G401 (cell line): ENCODE measurements at regions not wholly inside any gene's neighbourhood (a gene's known extent, or its start where the extent isn't known, plus 50 kb on each side); places are given as distances from the start of the nearest gene placed in this dataset.
"Not testable (repeated sequence)": the region's sequence is repeated elsewhere in the genome, so short reads cannot be mapped to it uniquely, and the experiment has no call there.

ENCODE experiments used
- DNase-seq: peaks from one replicate; pipeline ENCODE4 v3.0.0-alpha.2; 2015; ENCODE audit warnings: low spot score
- in situ Hi-C: cut with HindIII; loops from 2 replicates; pipeline ENCODE4 v1.10.0; 2016; ENCODE audit warnings: low sequenced_read_pairs, mixed read lengths

DNA sequence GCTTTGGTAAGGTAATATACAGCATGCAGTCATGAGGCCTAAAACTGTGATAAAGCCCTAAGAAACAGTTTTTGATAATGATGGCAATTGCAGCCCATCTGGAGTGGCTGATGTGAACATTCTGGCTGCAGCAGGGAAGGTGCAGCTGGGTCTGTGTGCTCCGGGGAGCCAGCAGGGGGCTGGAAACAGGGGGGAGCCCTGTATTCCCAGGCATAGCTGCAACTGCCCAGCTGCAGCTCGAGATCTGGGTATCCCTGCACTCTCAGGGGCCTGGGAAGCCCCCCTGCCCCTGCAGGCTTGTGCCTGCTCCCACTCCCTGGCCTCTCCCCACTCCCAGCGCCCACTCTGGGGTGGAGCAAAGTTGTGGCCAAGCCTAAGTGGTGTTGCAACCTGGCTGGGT is 95.6 kb downstream of the RRAGB start:
- in situ Hi-C loops: no loop called here
- no peak for DNase-seq

DNA sequence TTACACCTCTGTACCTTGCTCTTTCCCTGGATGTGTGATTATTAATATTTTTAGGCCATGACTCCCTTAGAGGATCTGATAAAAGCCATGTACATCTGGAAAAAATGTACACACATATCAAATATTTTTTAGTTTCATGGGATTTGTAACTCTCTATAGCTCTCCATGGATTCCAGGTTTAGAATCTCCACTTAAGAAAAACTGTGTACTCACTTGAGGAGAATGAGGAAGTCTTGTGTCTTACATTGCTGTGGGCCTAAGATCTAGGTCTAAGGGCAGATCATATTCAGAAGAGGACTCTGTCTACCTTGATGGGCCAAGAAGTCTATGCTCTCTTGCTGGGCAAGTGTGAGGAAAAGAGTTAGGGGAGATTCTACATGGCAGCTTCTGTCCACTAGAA is 98.0 kb downstream of the RRAGB start:
- DNase-seq: no peak
- in situ Hi-C loops: no loop called here

DNA sequence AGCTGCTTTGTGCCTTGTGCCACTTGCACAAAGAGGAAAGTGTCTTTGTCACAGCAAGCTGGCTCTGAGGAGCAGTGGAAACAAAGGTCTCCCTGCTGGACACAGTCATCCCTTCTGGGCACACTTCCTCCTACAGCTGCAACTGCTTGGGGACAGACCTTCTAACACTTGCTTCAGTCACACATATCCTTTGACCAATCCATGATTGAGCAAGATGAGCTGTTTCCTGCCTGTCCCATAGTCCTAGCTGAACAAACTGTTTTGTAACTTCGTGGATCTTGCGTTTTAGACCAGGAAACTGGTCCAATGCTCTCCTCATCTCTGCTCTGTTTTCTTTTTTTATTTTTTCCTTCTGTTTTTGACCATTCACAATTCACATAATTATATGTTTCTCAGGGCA is 98.5 kb downstream of the RRAGB start:
- DNase-seq: no peak
- in situ Hi-C loops: no loop called here

DNA sequence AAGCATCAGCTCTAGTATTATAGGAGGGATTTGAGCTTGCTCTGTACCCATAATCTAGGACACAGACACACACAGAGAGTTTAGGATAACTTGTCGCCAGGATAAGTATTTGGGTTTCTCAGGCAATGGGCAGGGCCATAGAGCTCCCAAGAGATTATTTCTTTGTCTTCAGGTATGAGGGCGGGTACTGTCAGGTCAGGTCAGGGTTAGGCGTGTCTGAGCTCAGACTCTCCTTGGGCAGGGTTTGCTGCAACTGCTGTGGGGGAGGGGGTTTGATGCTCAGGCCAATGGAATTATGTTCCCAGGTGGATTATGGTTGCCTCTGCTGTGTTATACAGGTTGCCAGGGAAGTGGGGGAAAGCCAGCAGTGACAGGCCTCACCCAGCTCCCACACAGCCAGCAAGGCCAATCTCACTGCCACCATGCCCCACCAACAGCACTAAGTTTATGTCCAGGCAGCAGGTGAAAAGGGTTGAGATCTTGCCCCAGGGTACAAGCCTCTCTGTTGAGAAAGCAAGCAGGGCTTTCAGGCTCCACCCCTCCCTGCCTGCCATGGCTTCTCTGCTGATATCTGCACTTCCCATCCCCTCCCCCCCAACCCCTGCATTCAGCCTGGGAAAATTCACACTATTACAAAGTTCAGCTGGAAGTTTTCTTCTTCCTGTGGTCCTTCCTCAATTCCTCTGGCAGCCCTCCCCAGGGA is 101.3 kb downstream of the RRAGB start:
- DNase-seq: no peak
- in situ Hi-C loops: no loop called here

DNA sequence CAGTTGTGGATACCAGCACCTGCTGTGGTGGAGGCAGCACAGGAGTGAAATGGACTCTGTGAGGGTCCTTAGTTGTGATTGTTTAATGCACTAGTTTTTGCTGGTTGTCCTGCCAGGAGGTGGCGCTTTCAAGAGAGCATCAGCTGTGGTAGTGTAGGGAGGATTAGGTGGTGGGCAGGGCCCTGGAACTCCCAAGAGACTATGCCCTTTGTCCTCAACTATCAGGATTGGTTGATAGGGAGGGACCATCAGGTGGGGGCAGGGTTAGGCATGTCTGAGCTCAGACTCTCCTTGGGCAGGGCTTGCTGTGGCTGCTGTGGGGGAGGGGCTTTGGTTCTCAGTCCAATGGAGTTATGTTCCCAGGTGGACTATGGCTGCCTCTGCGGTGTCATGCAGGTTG is 121.9 kb downstream of the RRAGB start:
- DNase-seq: no peak

DNA sequence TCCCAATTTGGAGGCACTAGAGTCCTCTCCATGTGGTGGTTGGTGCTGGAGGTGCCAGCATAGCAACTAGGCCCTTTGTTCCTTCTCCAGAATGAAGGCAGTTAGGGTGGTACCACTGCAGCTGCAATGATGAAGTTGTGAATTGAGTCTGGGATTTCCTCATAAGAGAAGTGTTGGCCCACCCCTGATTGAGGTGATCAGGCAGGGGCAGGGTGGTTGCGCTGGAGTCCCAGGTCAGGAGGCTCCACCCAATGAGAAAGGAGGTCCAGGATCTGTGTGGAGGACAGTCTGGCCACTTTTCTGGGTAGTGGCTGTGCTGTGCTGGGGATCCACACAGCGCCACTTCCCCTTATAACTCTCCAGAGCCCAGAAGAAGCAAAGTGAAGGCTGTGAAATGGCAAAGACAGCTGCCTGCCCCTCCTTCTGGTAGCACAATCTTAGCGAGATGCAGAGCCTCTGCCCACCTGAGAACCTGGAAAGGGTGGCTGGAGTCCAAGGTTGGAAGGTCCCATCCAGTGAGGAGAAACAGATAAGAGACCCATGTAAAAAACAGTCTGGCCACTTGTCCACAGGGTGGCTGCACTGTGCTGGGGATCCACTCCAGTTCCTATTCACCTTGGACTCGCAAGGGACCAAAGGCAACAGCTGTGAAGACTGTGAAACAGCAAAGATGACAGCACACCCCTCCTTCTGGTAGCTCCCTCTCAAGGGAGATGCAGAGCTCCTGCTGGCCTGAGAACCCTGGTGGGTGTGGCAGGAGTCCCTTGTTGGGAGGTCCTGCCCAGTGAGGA is 124.6 kb downstream of the RRAGB start:
- no peak for DNase-seq
- in situ Hi-C loops: no loop called here

More for the DNA sequence above, 121.9 kb downstream of the RRAGB start:
- in situ Hi-C loops: no loop called here

DNA sequence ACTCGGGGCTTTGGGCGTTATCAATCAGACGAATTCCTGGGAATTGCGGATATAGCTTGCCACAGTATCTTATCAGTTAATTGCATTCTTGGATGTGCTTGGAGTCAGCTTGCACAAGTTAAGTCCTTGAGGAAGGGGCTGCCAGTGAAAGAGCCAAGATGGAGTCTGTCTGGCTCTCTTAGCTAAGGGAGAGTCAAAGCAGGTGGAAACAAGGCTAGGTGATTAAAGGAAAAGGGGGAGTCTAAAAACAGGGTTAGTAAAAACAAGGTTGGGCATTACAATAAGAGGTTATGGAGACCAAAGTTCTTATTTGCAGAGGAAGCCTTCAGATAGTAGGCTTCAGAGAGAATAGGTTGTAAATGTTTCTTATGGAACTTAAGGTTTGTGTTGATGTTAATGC is 149.2 kb downstream of the RRAGB start:
- DNase-seq, in situ Hi-C loops: not testable (repeated sequence)

DNA sequence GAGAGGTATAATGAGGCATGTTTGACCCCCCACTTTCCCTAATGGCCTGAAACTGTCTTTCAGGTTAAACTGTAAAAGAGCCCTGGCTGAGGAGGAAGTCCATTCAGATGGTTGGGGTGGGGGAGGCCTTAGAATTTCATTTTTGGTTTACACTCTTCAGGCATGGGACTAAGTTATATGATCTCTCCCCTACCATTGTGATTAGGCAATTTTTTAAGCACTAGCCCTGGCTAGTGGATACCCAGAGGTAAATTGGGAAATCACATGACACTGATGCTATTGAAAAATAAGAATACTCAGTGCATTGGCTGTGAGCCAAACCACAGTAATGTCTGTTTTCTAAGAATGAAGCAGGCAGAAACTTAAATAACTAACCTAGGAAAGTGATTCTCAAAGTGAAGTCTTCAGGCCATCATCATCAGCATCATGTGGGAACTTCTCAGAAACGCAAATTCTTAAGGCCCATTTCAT is 149.7 kb downstream of the RRAGB start:
- DNase-seq: no peak
- in situ Hi-C loops: no loop called here

DNA sequence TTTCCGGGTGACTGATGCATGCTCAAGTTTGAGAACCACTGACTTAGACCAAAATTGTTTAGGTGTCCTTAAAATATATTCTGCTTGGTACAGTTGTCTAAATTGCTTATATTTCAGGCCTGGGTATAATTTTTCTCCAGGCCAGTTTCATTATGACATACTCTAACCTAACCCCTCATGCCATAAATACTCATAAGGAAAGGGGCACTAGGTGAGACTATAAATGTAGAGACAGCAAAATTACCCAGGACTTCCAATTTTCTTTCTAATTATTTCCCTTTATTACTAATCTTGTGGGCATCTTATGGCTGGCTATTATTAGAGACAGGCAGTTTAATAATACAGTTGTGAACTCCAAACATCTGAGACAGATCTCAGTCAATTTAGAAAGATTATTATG is 150.2 kb downstream of the RRAGB start:
- in situ Hi-C loops: no loop called here

DNA sequence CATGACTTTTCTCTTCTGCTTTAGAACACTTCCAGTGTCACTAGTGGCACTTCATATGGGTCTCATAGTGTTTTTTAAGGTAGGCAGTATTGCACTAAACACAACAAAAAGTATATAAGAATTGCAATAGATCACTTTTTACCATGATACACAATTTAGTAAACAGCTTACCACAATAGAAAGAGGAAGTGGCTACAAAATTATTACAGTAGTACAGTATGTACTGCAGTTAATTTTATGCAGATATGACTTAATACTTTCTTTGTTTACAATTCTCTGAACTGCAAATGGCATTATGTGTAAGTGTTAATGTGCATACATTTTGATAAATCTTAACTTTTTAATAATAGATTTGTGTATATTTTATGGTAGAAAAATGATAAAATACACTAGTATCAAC is 157.3 kb downstream of the RRAGB start:
- DNase-seq: no peak
- in situ Hi-C loops: no loop called here

More for the DNA sequence above, 150.2 kb downstream of the RRAGB start:
- no peak for DNase-seq

DNA sequence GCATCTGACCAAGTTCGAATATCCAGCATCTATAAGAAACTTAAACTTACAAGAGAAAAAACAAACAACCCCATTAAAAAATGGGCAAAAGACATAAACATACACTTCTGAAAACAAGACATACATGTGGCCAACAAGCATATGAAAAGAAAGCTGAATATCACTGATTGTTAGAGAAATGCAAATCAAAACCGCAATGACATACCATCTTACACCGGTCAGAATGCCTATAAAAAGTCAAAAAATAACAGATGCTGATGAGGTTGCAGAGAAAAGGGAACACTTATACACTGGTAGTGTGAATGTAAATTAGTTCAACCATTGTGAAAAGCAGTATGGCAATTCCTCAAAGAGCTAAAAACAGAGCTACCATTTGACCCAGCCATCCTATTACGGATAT is 166.0 kb downstream of the RRAGB start:
- in situ Hi-C loops, DNase-seq: not testable (repeated sequence)

DNA sequence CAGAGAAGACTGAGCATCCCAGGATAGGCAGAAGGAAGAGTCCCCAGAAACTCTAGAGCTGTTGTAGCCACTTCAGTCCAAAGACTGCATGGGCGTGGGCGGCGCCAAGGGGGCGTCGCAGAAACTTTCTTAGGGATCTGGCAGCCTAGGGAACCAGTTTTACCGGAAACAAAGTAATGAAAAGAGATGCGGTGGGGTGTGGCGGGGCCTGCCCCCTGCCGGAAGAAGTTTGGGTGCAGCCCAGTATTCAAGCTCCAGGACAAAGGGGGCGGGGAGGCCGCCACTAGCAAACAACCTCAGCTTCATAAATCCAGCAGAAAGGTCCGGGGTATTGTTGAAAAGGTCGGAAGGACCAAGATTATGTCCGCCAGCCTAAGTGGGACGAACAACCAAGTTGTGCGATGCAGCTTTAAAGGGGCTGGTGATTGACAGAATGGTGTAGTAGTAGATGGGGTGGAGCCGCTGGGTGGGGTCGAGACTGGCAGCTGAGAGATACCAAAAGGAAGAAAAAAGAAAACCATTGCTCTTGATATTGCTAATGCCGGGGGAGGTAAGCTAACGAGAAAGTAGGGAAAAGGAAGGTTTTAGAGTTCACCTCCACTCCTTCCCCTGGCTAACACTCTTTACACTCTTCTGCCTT is 190.5 kb downstream of the RRAGB start:
- in situ Hi-C loops: no loop called here
- peak; percentile 0 for DNase-seq

DNA sequence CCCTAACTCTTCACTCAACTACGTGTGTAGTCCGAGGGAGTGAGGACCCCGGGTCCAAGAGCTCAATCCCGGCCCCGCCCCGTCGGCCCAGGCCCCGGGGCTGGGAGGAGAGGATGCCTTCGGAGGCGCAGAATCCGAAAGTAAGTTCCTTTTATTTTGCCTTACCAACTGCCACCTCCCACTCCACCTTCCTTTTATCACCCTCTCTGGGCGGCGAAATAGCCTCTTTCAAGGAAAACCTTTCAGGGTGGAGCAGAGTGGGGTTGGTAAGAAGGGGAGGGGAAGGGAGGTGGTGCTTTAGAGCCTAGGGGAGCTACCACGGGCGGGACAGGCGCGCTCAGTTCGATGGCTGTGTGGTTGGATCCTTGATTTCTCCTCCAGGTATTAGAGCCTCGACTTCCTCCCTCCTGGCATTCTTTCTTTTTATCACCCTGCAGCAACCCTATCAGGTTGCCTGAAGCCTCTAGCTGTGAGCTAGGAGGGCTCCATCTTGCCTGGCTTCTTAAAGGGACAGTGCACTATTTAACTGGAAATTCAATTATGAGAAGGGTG is 191.2 kb downstream of the RRAGB start:
- peak; percentile 43 for DNase-seq
- in situ Hi-C loops: no loop called here

DNA sequence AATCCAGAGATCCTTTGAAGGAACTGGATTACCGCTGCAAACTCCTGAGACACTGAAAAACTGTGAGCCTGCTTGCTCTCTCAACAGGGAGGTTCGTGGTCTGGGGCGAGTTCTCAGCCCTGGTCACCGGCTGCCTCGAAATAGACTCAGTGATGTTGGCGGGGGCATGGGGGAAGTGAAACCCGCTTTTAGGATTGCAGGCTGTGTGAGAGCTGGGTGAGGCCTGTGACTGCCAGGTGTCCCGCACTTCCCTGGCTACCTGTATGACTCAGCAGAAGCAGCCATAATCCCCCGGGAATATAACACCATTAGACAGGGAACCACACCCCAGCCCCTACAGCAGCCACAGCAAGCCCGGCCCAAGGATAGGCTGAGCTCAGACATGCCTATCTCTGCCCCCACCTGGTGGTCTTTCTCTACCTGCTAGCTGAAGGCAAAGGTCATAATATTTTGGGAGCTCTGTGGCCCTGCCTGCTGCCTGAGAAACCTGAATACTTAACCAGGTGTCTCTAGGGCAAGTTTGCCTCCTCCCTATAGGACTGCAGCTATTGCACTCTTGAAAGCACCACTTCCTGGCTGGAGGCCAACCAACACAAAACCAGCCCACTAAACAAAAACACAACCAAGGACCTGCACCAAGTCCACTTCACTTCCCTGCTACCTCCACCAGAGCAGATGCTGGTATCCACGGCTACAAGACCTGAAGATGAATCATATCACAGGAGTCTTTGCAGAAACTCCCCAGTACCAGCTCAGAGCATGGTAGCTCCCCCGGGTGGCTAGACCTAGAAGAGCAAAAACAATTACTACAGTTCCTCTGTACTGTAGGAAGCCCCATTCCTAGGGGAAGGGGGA is 202.0 kb downstream of the RRAGB start:
- in situ Hi-C loops: no loop called here

DNA sequence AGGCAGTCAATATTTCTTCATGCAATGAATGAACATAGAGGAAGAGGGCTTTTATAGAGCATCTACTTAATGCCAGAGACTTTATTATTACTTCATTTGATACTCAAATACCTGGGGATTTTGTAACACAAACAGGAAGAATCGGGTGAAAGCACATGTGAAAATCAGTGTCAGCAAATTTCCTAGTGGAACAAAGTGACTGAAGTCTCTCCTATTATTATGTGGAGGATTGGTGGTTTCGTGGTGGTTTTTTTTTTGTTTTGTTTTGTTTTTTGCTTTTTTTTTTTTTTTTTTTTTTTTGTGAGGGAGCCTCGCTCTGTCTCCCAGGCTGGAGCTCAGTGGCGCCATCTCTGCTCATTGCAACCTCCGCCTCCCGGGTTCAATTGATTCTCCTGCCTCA is 207.0 kb downstream of the RRAGB start:
- no peak for DNase-seq
- in situ Hi-C loops: no loop called here

More for the DNA sequence above, 202.0 kb downstream of the RRAGB start:
- DNase-seq: no peak

DNA sequence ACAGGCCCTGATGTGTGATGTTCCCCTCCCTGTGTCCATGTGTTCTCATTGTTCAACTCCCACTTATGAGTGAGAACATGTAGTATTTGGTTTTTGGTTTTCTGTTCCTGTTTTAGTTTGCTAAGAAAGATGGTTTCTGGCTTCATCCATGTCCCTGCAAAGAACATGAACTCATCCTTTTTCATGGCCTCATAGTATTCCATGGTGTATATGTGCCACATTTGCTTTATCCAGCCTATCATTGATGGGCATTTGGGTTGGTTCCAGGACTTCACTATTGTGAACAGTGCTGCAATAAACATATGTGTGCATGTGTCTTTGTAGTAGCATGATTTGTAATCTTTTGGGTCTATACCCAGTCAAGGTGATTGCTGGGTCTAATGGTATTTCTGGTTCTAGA is 211.0 kb downstream of the RRAGB start:
- in situ Hi-C loops, DNase-seq: not testable (repeated sequence)
